ENCODE measurements at regions not wholly inside any gene's neighbourhood (a gene's known extent, or its start where the extent isn't known, plus 50 kb on each side); places are given as distances from the start of the nearest gene placed in this dataset.

GRCh38 chr19:30653646-30654386 lies 281.6 kb downstream of the ZNF536 start (continued):
- TF ChIP-seq KDM1A (IDR thresholded peaks at IDR 0.05; ENCODE audit: borderline replicate concordance, low read length) (no peak), SP1 (IDR thresholded peaks at IDR 0.05; ENCODE audit: low read depth, low read length) (no peak), SAP30 (IDR thresholded peaks at IDR 0.05; ENCODE audit: insufficient read depth, insufficient replicate concordance, low read length) (no peak), RNF2 (IDR thresholded peaks at IDR 0.05; ENCODE audit: borderline replicate concordance, low read depth, low read length, missing control alignments, poor library complexity, severe bottlenecking) (no peak), CHD1 (IDR thresholded peaks at IDR 0.05; ENCODE audit: low read depth, low read length) (no peak), EP300 (IDR thresholded peaks at IDR 0.05; ENCODE audit: borderline replicate concordance in 1 of 2, low read depth in 2 of 2, low read length in 2 of 2) (no peak), USF2 (IDR thresholded peaks at IDR 0.05; ENCODE audit: low read length) (no peak), E2F6 (IDR thresholded peaks at IDR 0.05) (no peak)
